Endothelial cell (in vitro differentiated cells): ENCODE measurements at regions not wholly inside any gene's neighbourhood (a gene's known extent, or its start where the extent isn't known, plus 50 kb on each side); places are given as distances from the start of the nearest gene placed in this dataset.

Source experiments
- DNase-seq: peaks from one replicate; pipeline ENCODE4 v3.0.0; 2021; ENCODE audit warnings: low spot score
- H3K27ac Mint-ChIP-seq: one replicate; pipeline ENCODE4 v1.8.0; 2021; ENCODE audit warnings: mixed read lengths, inconsistent platforms; ENCODE audit not compliant: unreplicated experiment
- H3K27me3 Mint-ChIP-seq: one replicate; pipeline ENCODE4 v1.8.0; 2021; ENCODE audit warnings: mild to moderate bottlenecking, moderate library complexity, mixed read lengths, inconsistent platforms; ENCODE audit not compliant: unreplicated experiment
- H3K36me3 Mint-ChIP-seq: one replicate; pipeline ENCODE4 v1.8.0; 2021; ENCODE audit warnings: mild to moderate bottlenecking, low read depth, mixed read lengths, inconsistent platforms; ENCODE audit not compliant: unreplicated experiment
- H3K4me1 Mint-ChIP-seq: one replicate; pipeline ENCODE4 v1.8.0; 2021; ENCODE audit warnings: mild to moderate bottlenecking, mixed read lengths, inconsistent platforms; ENCODE audit not compliant: unreplicated experiment
- H3K4me3 Mint-ChIP-seq: one replicate; pipeline ENCODE4 v1.8.0; 2021; ENCODE audit warnings: mild to moderate bottlenecking, mixed read lengths, inconsistent platforms; ENCODE audit not compliant: unreplicated experiment
- H3K9me3 Mint-ChIP-seq: one replicate; pipeline ENCODE4 v1.8.0; 2021; ENCODE audit warnings: mixed read lengths, inconsistent platforms; ENCODE audit not compliant: unreplicated experiment
- TF ChIP-seq, protein P1 (sequence below): fragments of 200-600 bp; sonication (generic); IDR thresholded peaks from one replicate; pipeline ENCODE4 v1.5.0; 2021; ENCODE audit warnings: antibody characterized with exemption; ENCODE audit not compliant: unreplicated experiment

DNA sequence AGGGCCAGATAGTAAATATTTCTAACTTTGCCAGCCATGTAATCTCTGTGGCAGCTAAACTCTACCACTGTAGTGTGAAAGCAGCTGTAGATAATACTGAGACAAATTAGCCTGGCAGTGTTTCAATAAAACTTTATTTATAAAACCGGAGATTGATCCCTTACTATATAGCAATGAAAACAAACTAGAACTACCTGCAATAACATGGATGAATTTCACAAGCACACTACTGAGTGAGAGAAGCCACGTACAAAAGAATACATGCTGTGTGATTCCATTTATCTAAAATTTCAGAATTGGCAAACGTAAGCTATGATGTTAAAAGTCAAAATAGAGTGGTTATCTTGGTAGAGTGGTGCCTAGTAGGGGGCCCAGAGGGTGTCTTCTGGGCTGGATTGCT is 198.7 kb upstream of the SGK1 start:
- no peak overlapping the region for H3K27ac Mint-ChIP-seq
- H3K4me1 Mint-ChIP-seq = peaks cover 28% of the 10 kb centered on the region
- H3K27me3 Mint-ChIP-seq = no peaks in the 10 kb centered on the region
- TF ChIP-seq, protein P1, sequence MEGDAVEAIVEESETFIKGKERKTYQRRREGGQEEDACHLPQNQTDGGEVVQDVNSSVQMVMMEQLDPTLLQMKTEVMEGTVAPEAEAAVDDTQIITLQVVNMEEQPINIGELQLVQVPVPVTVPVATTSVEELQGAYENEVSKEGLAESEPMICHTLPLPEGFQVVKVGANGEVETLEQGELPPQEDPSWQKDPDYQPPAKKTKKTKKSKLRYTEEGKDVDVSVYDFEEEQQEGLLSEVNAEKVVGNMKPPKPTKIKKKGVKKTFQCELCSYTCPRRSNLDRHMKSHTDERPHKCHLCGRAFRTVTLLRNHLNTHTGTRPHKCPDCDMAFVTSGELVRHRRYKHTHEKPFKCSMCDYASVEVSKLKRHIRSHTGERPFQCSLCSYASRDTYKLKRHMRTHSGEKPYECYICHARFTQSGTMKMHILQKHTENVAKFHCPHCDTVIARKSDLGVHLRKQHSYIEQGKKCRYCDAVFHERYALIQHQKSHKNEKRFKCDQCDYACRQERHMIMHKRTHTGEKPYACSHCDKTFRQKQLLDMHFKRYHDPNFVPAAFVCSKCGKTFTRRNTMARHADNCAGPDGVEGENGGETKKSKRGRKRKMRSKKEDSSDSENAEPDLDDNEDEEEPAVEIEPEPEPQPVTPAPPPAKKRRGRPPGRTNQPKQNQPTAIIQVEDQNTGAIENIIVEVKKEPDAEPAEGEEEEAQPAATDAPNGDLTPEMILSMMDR = no peak
- H3K4me3 Mint-ChIP-seq = no peak overlapping the region
- no peak for DNase-seq
- no peaks in the 10 kb centered on the region for H3K9me3 Mint-ChIP-seq
- H3K36me3 Mint-ChIP-seq = no peaks in the 10 kb centered on the region

DNA sequence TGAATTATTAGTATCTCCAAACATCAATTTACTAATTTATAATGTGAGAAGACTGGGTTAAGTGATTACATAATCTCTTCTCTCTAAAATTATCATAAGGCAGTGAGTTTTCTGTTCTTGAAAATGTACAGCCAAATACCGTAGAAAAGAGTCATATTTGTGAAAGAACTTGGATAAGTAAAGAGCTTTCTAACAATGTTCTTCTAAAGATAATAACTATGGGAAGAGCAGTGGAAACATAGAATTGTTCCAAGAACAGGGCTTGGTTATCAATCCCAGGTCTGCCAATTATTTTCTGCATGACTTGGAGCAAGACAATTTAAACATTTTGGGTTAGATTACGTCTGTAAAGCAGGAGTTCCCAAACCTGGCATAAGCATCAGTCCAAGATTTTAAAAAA is 198.1 kb upstream of the SGK1 start:
- H3K36me3 Mint-ChIP-seq = no peaks in the 10 kb centered on the region
- DNase-seq = no peak
- H3K9me3 Mint-ChIP-seq = no peaks in the 10 kb centered on the region
- TF ChIP-seq, protein P1 = no peak
- no peak overlapping the region for H3K4me3 Mint-ChIP-seq
- no peak overlapping the region for H3K27ac Mint-ChIP-seq
- peaks cover 28% of the 10 kb centered on the region for H3K4me1 Mint-ChIP-seq
- H3K27me3 Mint-ChIP-seq = no peaks in the 10 kb centered on the region

DNA sequence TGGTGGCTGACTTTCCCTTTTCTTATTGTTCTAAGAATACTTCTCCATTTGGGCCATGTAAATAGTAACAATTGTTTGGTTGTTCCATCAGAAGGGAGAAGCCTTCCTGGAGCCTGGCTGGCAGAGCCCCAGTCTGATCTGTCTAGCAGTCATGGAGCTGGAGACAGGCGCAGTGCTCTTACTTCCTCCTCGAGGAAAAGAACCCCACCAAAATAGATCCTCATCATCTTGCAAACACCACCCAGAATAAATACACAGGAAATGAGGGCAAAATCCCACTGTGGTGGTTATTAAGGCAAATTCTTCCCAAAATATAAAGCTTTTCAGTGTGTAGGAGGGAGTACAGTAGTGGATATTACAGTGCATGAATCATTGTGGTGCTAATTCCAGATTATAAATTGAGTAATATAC is 195.1 kb upstream of the SGK1 start:
- no peak for DNase-seq
- Mint-ChIP-seq H3K9me3 (no peaks in the 10 kb centered on the region), H3K4me3 (no peak overlapping the region), H3K27ac (no peak overlapping the region), H3K36me3 (no peaks in the 10 kb centered on the region), H3K27me3 (no peaks in the 10 kb centered on the region), H3K4me1 (peaks cover 19% of the 10 kb centered on the region)
- TF ChIP-seq, protein P1 = no peak

DNA sequence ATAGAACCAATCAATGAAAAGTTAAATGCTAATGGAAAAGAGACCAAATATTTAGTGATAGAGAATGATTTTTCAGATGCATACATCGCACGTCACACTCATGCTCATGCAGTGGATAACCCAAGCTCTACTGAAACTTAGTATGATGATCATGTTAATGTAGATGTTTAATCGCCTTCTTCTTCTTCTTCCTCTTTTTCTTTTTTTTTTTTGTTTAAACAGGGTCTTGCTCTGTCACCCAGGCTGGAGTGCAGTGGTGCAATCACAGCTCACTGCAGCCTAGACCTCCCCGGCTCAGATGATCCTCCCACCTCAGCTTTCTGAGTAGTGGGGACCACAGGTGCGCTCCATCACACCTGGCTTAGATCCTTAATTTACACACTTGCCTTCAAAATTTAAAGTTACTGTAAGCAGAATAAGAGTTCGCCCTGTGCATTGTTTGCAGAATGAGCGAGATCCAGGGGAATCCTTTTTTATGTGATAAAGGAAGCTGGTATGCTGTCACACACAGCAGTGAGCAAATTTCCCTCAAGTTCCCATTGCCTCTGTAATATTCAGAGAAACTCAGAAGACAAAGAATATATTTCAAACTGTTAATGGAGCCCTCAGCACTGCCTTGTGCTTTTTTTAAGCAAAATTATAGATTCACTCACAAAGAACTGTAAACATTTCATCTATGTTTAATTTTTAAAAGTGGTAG is 194.2 kb upstream of the SGK1 start:
- TF ChIP-seq, protein P1 = no peak
- no peak for DNase-seq
- Mint-ChIP-seq H3K27me3 (no peaks in the 10 kb centered on the region), H3K4me3 (no peak overlapping the region), H3K27ac (no peak overlapping the region), H3K36me3 (no peaks in the 10 kb centered on the region), H3K9me3 (no peaks in the 10 kb centered on the region), H3K4me1 (peaks cover 10% of the 10 kb centered on the region)

DNA sequence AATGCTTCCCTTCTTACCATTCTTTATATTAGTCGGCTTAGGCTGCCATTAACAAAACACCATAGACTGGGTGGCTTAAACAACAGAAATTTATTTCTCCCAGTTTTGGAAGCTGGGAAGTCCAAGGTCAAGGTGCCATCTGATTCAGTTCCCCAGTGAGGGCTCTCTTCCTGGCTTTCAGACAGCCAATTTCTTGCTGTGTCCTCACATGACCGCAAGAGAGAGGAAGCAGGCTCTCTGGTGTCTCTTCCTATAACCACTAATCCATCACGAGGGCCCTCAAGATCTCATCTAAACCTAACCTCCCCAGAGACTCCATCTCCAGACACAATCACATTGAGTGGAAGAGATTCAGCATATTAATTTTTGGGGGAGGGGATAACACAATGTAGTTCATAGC is 193.0 kb upstream of the SGK1 start:
- H3K27me3 Mint-ChIP-seq = no peaks in the 10 kb centered on the region
- no peaks in the 10 kb centered on the region for H3K9me3 Mint-ChIP-seq
- TF ChIP-seq, protein P1 = no peak
- peaks cover 5% of the 10 kb centered on the region for H3K4me1 Mint-ChIP-seq
- no peak overlapping the region for H3K27ac Mint-ChIP-seq
- no peak for DNase-seq
- H3K4me3 Mint-ChIP-seq = no peak overlapping the region
- H3K36me3 Mint-ChIP-seq = no peaks in the 10 kb centered on the region
